ENCODE measurements at regions not wholly inside any gene's neighbourhood (a gene's known extent, or its start where the extent isn't known, plus 50 kb on each side); places are given as distances from the start of the nearest gene placed in this dataset.

DNA sequence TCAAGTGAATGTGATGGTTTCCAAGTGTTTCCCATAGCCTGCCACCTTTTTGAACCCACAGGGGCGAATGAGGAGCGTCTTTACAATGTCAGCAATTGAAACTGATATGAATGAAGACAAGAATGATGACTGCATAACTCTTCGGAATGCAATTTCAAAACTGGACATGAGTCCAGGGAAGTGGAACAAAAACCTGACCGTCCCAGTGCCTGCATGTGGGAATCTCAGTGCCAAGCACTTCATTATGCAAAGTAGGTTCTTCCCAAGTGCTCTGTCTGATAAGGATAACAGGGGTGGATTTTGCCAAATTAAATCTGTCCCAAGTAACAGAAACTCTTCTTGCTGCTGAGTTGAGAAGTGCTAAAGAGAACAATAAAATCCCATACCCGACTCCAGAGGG is 243.8 kb upstream of the ADAMTS16 start:
- no peaks in the 10 kb centered on the region for H3K4me1 ChIP-seq (ENCODE audit: insufficient read depth, low read length)
- no peak overlapping the region for H3K27ac ChIP-seq (ENCODE audit: low read length)
- H3K27me3 ChIP-seq (ENCODE audit: insufficient read depth, low read length) = no peaks in the 10 kb centered on the region
- no peak overlapping the region for H3K9ac ChIP-seq (ENCODE audit: low read depth, low read length)
- H3K36me3 ChIP-seq (ENCODE audit: insufficient read depth, low read depth, low read length) = no peaks in the 10 kb centered on the region
- no peaks in the 10 kb centered on the region for H3K9me3 ChIP-seq (ENCODE audit: insufficient read depth, low read depth, low read length)
- no peak overlapping the region for H3K4me3 ChIP-seq (ENCODE audit: low read length)

DNA sequence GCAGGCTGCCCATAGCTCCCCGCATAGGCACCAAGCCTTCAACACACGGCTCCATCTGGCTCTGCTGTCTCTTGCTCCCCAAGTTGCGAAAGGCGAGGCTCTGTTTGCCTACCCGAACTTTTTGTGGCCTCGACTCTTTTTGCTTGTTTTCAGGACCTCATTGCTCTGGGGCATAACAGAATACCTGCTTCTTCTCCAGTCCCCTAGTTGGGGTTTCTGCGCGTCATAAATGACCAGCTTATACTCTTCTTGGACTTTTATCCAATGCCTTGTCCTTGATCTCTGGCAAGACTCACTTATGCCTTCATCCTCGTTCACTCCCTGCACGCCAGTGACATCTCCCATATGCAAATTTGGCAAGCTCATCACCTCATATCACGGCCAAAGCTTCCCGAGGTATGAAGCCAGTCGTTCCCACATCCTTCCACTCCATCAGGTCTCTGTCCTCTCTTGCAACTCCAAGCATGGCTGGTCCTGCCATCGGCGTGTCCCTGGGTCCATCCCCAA is 238.8 kb upstream of the ADAMTS16 start:
- H3K27me3 ChIP-seq (ENCODE audit: insufficient read depth, low read length) = no peaks in the 10 kb centered on the region
- no peaks in the 10 kb centered on the region for H3K36me3 ChIP-seq (ENCODE audit: insufficient read depth, low read depth, low read length)
- H3K4me1 ChIP-seq (ENCODE audit: insufficient read depth, low read length) = no peaks in the 10 kb centered on the region
- no peak overlapping the region for H3K27ac ChIP-seq (ENCODE audit: low read length)
- H3K9ac ChIP-seq (ENCODE audit: low read depth, low read length) = no peak overlapping the region
- H3K9me3 ChIP-seq (ENCODE audit: insufficient read depth, low read depth, low read length) = no peaks in the 10 kb centered on the region
- no peak overlapping the region for H3K4me3 ChIP-seq (ENCODE audit: low read length)

- Histone ChIP-seq H3K27ac (ENCODE audit: low read length) (no peak overlapping the region), H3K36me3 (ENCODE audit: insufficient read depth, low read depth, low read length) (no peaks in the 10 kb centered on the region), H3K4me1 (ENCODE audit: insufficient read depth, low read length) (no peaks in the 10 kb centered on the region), H3K4me3 (ENCODE audit: low read length) (no peak overlapping the region), H3K9ac (ENCODE audit: low read depth, low read length) (no peak overlapping the region), H3K27me3 (ENCODE audit: insufficient read depth, low read length) (no peaks in the 10 kb centered on the region), H3K9me3 (ENCODE audit: insufficient read depth, low read depth, low read length) (no peaks in the 10 kb centered on the region)
Observed at GRCh38 chr5:4901924-4902323, 238.2 kb upstream of the ADAMTS16 start.

DNA sequence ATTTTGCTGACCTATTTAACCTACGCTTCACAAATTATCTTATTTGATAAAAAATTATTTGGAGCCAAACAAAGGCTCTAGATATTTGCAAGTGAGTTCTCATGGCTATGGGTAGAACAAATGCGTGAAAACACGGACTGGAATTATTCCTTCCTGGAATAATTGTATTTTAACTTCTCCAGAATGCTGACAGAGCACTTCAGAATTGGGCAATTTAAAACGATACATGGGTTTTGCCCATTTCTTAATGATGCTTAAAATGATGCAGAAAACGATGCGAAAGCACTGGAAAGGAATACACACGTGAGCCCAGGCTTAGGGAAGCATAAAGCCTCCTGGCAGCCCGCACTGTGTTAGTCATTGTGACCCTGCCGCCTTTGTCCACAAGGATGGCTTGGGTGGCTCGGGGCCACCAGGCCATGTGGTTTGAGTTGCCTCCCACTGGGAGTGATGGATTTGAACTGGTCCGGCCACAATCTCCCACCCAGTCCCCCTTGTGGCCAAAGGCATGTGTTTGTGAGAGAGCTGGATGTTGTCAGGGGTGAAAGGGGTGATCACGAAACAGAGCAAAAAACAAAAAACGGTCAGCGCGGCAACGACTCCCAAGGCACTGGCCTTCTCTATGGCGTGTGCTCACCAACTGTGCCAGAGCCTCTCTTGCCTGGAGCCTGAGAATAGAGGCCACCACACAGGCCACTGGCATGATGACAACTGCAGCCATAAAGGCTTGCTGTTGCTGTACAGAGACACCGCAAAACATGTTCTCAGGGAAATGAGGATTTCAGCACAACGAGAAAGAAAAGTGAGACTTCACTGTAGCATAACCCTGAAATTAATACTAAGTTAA is 234.2 kb upstream of the ADAMTS16 start:
- Histone ChIP-seq H3K9me3 (ENCODE audit: insufficient read depth, low read depth, low read length) (no peaks in the 10 kb centered on the region), H3K27me3 (ENCODE audit: insufficient read depth, low read length) (no peaks in the 10 kb centered on the region), H3K36me3 (ENCODE audit: insufficient read depth, low read depth, low read length) (no peaks in the 10 kb centered on the region), H3K27ac (ENCODE audit: low read length) (no peak overlapping the region), H3K4me1 (ENCODE audit: insufficient read depth, low read length) (no peaks in the 10 kb centered on the region), H3K4me3 (ENCODE audit: low read length) (no peak overlapping the region), H3K9ac (ENCODE audit: low read depth, low read length) (no peak overlapping the region)

GRCh38 chr5:4906786-4907185 is 233.3 kb upstream of the ADAMTS16 start:
- Histone ChIP-seq H3K9ac (ENCODE audit: low read depth, low read length) (no peak overlapping the region), H3K4me3 (ENCODE audit: low read length) (no peak overlapping the region), H3K27me3 (ENCODE audit: insufficient read depth, low read length) (no peaks in the 10 kb centered on the region), H3K4me1 (ENCODE audit: insufficient read depth, low read length) (no peaks in the 10 kb centered on the region), H3K27ac (ENCODE audit: low read length) (no peak overlapping the region), H3K36me3 (ENCODE audit: insufficient read depth, low read depth, low read length) (no peaks in the 10 kb centered on the region), H3K9me3 (ENCODE audit: insufficient read depth, low read depth, low read length) (no peaks in the 10 kb centered on the region)

- Histone ChIP-seq H3K4me3 (ENCODE audit: low read length) (no peak overlapping the region), H3K27me3 (ENCODE audit: insufficient read depth, low read length) (no peaks in the 10 kb centered on the region), H3K9me3 (ENCODE audit: insufficient read depth, low read depth, low read length) (no peaks in the 10 kb centered on the region), H3K9ac (ENCODE audit: low read depth, low read length) (no peak overlapping the region), H3K4me1 (ENCODE audit: insufficient read depth, low read length) (no peaks in the 10 kb centered on the region; the same call in 1 of the 2 replicates), H3K27ac (ENCODE audit: low read length) (no peak overlapping the region), H3K36me3 (ENCODE audit: insufficient read depth, low read depth, low read length) (no peaks in the 10 kb centered on the region)
Observed at GRCh38 chr5:4907571-4907970, 232.6 kb upstream of the ADAMTS16 start.

GRCh38 chr5:4909086-4909485 is 231.0 kb upstream of the ADAMTS16 start:
- no peaks in the 10 kb centered on the region for H3K9me3 ChIP-seq (ENCODE audit: insufficient read depth, low read depth, low read length)
- no peaks in the 10 kb centered on the region for H3K36me3 ChIP-seq (ENCODE audit: insufficient read depth, low read depth, low read length)
- no peak overlapping the region for H3K9ac ChIP-seq (ENCODE audit: low read depth, low read length)
- H3K4me3 ChIP-seq (ENCODE audit: low read length) = no peak overlapping the region
- H3K27me3 ChIP-seq (ENCODE audit: insufficient read depth, low read length) = no peaks in the 10 kb centered on the region
- H3K27ac ChIP-seq (ENCODE audit: low read length) = no peak overlapping the region
- H3K4me1 ChIP-seq (ENCODE audit: insufficient read depth, low read length) = no peaks in the 10 kb centered on the region; the same call in 1 of the 2 replicates

GRCh38 chr5:4911646-4912403 is 228.3 kb upstream of the ADAMTS16 start:
- Histone ChIP-seq H3K4me3 (ENCODE audit: low read length) (no peak overlapping the region), H3K36me3 (ENCODE audit: insufficient read depth, low read depth, low read length) (no peaks in the 10 kb centered on the region), H3K27ac (ENCODE audit: low read length) (no peak overlapping the region), H3K9ac (ENCODE audit: low read depth, low read length) (no peak overlapping the region), H3K9me3 (ENCODE audit: insufficient read depth, low read depth, low read length) (no peaks in the 10 kb centered on the region), H3K4me1 (ENCODE audit: insufficient read depth, low read length) (no peaks in the 10 kb centered on the region; the same call in 1 of the 2 replicates), H3K27me3 (ENCODE audit: insufficient read depth, low read length) (no peaks in the 10 kb centered on the region)

- Histone ChIP-seq H3K36me3 (ENCODE audit: insufficient read depth, low read depth, low read length) (no peaks in the 10 kb centered on the region), H3K27me3 (ENCODE audit: insufficient read depth, low read length) (no peaks in the 10 kb centered on the region), H3K4me3 (ENCODE audit: low read length) (no peak overlapping the region), H3K4me1 (ENCODE audit: insufficient read depth, low read length) (no peaks in the 10 kb centered on the region), H3K27ac (ENCODE audit: low read length) (no peak overlapping the region), H3K9me3 (ENCODE audit: insufficient read depth, low read depth, low read length) (no peaks in the 10 kb centered on the region), H3K9ac (ENCODE audit: low read depth, low read length) (no peak overlapping the region)
Observed at GRCh38 chr5:4921929-4922328, 218.2 kb upstream of the ADAMTS16 start.

- Histone ChIP-seq H3K9me3 (ENCODE audit: insufficient read depth, low read depth, low read length) (no peaks in the 10 kb centered on the region), H3K9ac (ENCODE audit: low read depth, low read length) (no peak overlapping the region), H3K36me3 (ENCODE audit: insufficient read depth, low read depth, low read length) (no peaks in the 10 kb centered on the region), H3K27me3 (ENCODE audit: insufficient read depth, low read length) (no peaks in the 10 kb centered on the region), H3K27ac (ENCODE audit: low read length) (no peak overlapping the region), H3K4me1 (ENCODE audit: insufficient read depth, low read length) (no peaks in the 10 kb centered on the region), H3K4me3 (ENCODE audit: low read length) (no peak overlapping the region)
Observed at GRCh38 chr5:4924577-4924976, 215.6 kb upstream of the ADAMTS16 start.

GRCh38 chr5:4927097-4927496 is 213.0 kb upstream of the ADAMTS16 start:
- no peak overlapping the region for H3K9ac ChIP-seq (ENCODE audit: low read depth, low read length)
- H3K27me3 ChIP-seq (ENCODE audit: insufficient read depth, low read length) = no peaks in the 10 kb centered on the region
- H3K27ac ChIP-seq (ENCODE audit: low read length) = no peak overlapping the region
- no peaks in the 10 kb centered on the region for H3K36me3 ChIP-seq (ENCODE audit: insufficient read depth, low read depth, low read length)
- H3K9me3 ChIP-seq (ENCODE audit: insufficient read depth, low read depth, low read length) = no peaks in the 10 kb centered on the region
- H3K4me3 ChIP-seq (ENCODE audit: low read length) = no peak overlapping the region
- no peaks in the 10 kb centered on the region for H3K4me1 ChIP-seq (ENCODE audit: insufficient read depth, low read length)

DNA sequence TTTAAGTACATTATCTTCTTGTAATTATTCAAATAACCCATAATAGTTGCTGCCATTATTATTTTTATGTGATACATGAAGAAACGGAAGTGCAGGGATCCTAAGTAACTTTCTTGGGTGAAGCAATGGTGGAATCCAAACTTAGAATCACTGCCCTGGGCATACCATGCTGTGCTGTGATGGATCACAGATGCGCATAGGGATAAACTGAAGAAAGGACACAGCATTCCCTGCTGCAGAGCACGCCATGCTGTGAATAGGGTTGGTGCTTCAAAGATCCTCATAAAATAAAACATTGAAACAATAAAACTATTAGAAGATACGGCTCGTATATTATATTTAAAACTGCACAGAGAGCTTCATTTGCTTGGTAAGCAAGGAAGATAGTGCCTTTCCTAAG is 211.7 kb upstream of the ADAMTS16 start:
- Histone ChIP-seq H3K9me3 (ENCODE audit: insufficient read depth, low read depth, low read length) (no peaks in the 10 kb centered on the region), H3K36me3 (ENCODE audit: insufficient read depth, low read depth, low read length) (no peaks in the 10 kb centered on the region), H3K4me3 (ENCODE audit: low read length) (no peak overlapping the region), H3K27ac (ENCODE audit: low read length) (no peak overlapping the region), H3K4me1 (ENCODE audit: insufficient read depth, low read length) (no peaks in the 10 kb centered on the region), H3K27me3 (ENCODE audit: insufficient read depth, low read length) (no peaks in the 10 kb centered on the region), H3K9ac (ENCODE audit: low read depth, low read length) (no peak overlapping the region)

Data from iPS-20b (cell line).